H1 (cell line): ENCODE measurements at regions not wholly inside any gene's neighbourhood (a gene's known extent, or its start where the extent isn't known, plus 50 kb on each side); places are given as distances from the start of the nearest gene placed in this dataset.

Source experiments
- CTCF ChIA-PET: fragments of 300-600 bp; sonication (Branson Sonifier 250); formaldehyde crosslinking; loops from one replicate; lab custom pipeline; 2021; ENCODE audit not compliant: partially characterized antibody; lab: Charles Lee
- POLR2A ChIA-PET: fragments of 300-600 bp; sonication (Branson Sonifier 250); formaldehyde crosslinking; loops from one replicate; lab custom pipeline; 2021; ENCODE audit warnings: inconsistent platforms; ENCODE audit not compliant: partially characterized antibody; lab: Charles Lee
- DNase-seq, 2 experiments: peaks; one replicate each; pipeline versions ENCODE4 v3.0.0 to v3.0.0-alpha.2; 2010 to 2022; ENCODE audit warnings: low spot score in 2 of 2, low read depth in 1 of 2, mixed read lengths in 1 of 2
- FAIRE-seq: peaks from 2 replicates; lab custom pipeline; 2011; peaks lifted over from hg19 to GRCh38; lab: Jason Lieb, UNC
- H2AFZ ChIP-seq: 2 replicates; pipeline ENCODE4 v1.8.1; 2012; ENCODE audit warnings: low read length, inconsistent platforms
- H2AK5ac ChIP-seq: 2 replicates; pipeline ENCODE4 v1.6.1; 2013; ENCODE audit warnings: low read depth, low read length
- H2BK120ac ChIP-seq: replicated peaks from 2 replicates; pipeline ENCODE3; 2013; ENCODE audit warnings: low read depth, low read length, inconsistent platforms
- H2BK12ac ChIP-seq: 2 replicates; pipeline ENCODE4 v1.6.1; 2013; ENCODE audit warnings: low read depth, low read length
- H2BK15ac ChIP-seq: 2 replicates; pipeline ENCODE4 v1.6.1; 2013; ENCODE audit warnings: low read length
- H2BK20ac ChIP-seq: 2 replicates; pipeline ENCODE4 v1.6.1; 2013; ENCODE audit warnings: low read length
- H2BK5ac ChIP-seq: 2 replicates; pipeline ENCODE4 v1.6.1; 2013; ENCODE audit warnings: low read depth, low read length
- H3K14ac ChIP-seq: 2 replicates; pipeline ENCODE4 v1.6.1; 2013; ENCODE audit warnings: inconsistent platforms; ENCODE audit not compliant: insufficient read length
- H3K18ac ChIP-seq: 2 replicates; pipeline ENCODE4 v1.6.1; 2013; ENCODE audit warnings: low read length; ENCODE audit errors: extremely low read depth
- H3K23ac ChIP-seq: 2 replicates; pipeline ENCODE4 v1.6.1; 2013; ENCODE audit warnings: inconsistent platforms; ENCODE audit not compliant: insufficient read length
- H3K23me2 ChIP-seq: 2 replicates; pipeline ENCODE4 v1.6.1; 2013; ENCODE audit warnings: low read depth, low read length
- H3K27ac ChIP-seq: 2 replicates; pipeline ENCODE4 v1.6.1; 2011; ENCODE audit warnings: low read depth, low read length, inconsistent platforms
- H3K27me3 ChIP-seq, 4 experiments: replicated peaks in 1 of 4; 1 replicate in 1 of 4; 2 replicates in 3 of 4; pipeline versions ENCODE4 v1.6.1 to v1.8.1; 2011 to 2013; ENCODE audit warnings: low read length in 3 of 4, mild to moderate bottlenecking in 3 of 4, inconsistent platforms in 2 of 4, mixed read lengths in 2 of 4, moderate library complexity in 1 of 4; ENCODE audit not compliant: control insufficient read depth in 3 of 4, insufficient read depth in 3 of 4; ENCODE audit errors: extremely low read depth in 1 of 4
- H3K36me3 ChIP-seq, 4 experiments: 2 replicates each; pipeline versions ENCODE4 v1.6.1 to v1.8.1; 2011 to 2013; ENCODE audit warnings: mild to moderate bottlenecking in 4 of 4, low read length in 3 of 4, moderate library complexity in 2 of 4, control low read depth in 1 of 4, inconsistent platforms in 1 of 4; ENCODE audit not compliant: insufficient read depth in 4 of 4, control insufficient read depth in 2 of 4
- H3K4ac ChIP-seq: replicated peaks from 2 replicates; pipeline ENCODE3; 2013; ENCODE audit warnings: low read length, low read depth, mixed read lengths, inconsistent platforms; ENCODE audit not compliant: insufficient read length
- H3K4me1 ChIP-seq, 4 experiments: replicated peaks in 1 of 4; 1 replicate in 1 of 4; 2 replicates in 3 of 4; pipeline versions ENCODE4 v1.6.1 to v1.8.1; 2011 to 2013; ENCODE audit warnings: low read length in 3 of 4, inconsistent platforms in 2 of 4, mixed read lengths in 1 of 4; ENCODE audit not compliant: insufficient read depth in 4 of 4, control insufficient read depth in 3 of 4
- H3K4me2 ChIP-seq, 2 experiments: 2 replicates each; pipeline versions ENCODE4 v1.6.1 to v1.8.1; 2011 to 2013; ENCODE audit warnings: low read depth in 2 of 2, low read length in 2 of 2, control low read depth in 1 of 2, inconsistent platforms in 1 of 2, mild to moderate bottlenecking in 1 of 2; ENCODE audit not compliant: insufficient read depth in 1 of 2
- H3K4me3 ChIP-seq, 4 experiments: fragments of 200-600, 300-600 bp in 1 of 4; sonication (generic), shearing (Covaris generic), sonication (Bioruptor Twin) in 1 of 4; 2 replicates each; pipeline versions ENCODE4 v1.5.1 to v1.8.1; 2011 to 2016; ENCODE audit warnings: low read length in 4 of 4, low read depth in 3 of 4, control low read depth in 2 of 4, inconsistent platforms in 2 of 4, mild to moderate bottlenecking in 2 of 4, mixed read lengths in 1 of 4, moderate library complexity in 1 of 4; ENCODE audit not compliant: insufficient read depth in 2 of 4; ENCODE audit errors: extremely low read depth in 1 of 4
- H3K56ac ChIP-seq: replicated peaks from 2 replicates; pipeline ENCODE3; 2013; ENCODE audit warnings: low read depth, mild to moderate bottlenecking, mixed read lengths, low read length, inconsistent platforms; ENCODE audit not compliant: insufficient read length
- H3K79me1 ChIP-seq: 2 replicates; pipeline ENCODE4 v1.6.1; 2013; ENCODE audit warnings: low read depth, low read length, control low read depth
- H3K79me2 ChIP-seq, 2 experiments: 2 replicates each; pipeline versions ENCODE4 v1.6.1 to v1.8.1; 2012 to 2013; ENCODE audit warnings: low read length in 2 of 2, mild to moderate bottlenecking in 2 of 2, inconsistent platforms in 1 of 2; ENCODE audit not compliant: insufficient read depth in 2 of 2, control insufficient read depth in 1 of 2
- H3K9ac ChIP-seq, 4 experiments: replicated peaks in 1 of 4; 1 replicate in 1 of 4; 2 replicates in 3 of 4; pipeline versions ENCODE4 v1.6.1 to v1.8.1; 2011 to 2013; ENCODE audit warnings: low read depth in 3 of 4, low read length in 3 of 4, control low read depth in 2 of 4, mild to moderate bottlenecking in 2 of 4, moderate library complexity in 2 of 4, inconsistent platforms in 1 of 4; ENCODE audit errors: extremely low read depth in 1 of 4
- H3K9me3 ChIP-seq, 2 experiments: 2 replicates each; pipeline versions ENCODE4 v1.6.1 to v1.8.1; 2012 to 2013; ENCODE audit warnings: mild to moderate bottlenecking in 2 of 2, moderate library complexity in 2 of 2, control low read depth in 1 of 2, inconsistent platforms in 1 of 2, low read depth in 1 of 2, low read length in 1 of 2, mixed read lengths in 1 of 2; ENCODE audit not compliant: insufficient read depth in 2 of 2
- H4K20me1 ChIP-seq, 2 experiments: replicated peaks in 1 of 2; 2 replicates each; pipeline versions ENCODE3 to v1.8.1; 2011 to 2013; ENCODE audit warnings: inconsistent platforms in 2 of 2, low read length in 2 of 2, mild to moderate bottlenecking in 1 of 2; ENCODE audit not compliant: insufficient read depth in 2 of 2, control insufficient read depth in 1 of 2
- H4K5ac ChIP-seq: 2 replicates; pipeline ENCODE4 v1.6.1; 2013; ENCODE audit warnings: low read length, low read depth, mixed read lengths, inconsistent platforms; ENCODE audit not compliant: insufficient read length
- H4K8ac ChIP-seq: 2 replicates; pipeline ENCODE4 v1.8.0; 2013; ENCODE audit warnings: mild to moderate bottlenecking, moderate library complexity, low read length, inconsistent platforms; ENCODE audit not compliant: insufficient read depth; ENCODE audit errors: extremely low read depth
- H4K91ac ChIP-seq: replicated peaks from 2 replicates; pipeline ENCODE3; 2013; ENCODE audit warnings: low read length, mixed read lengths, inconsistent platforms; ENCODE audit not compliant: insufficient read length
- CHD1 ChIP-seq: IDR thresholded peaks from 2 replicates; pipeline ENCODE4 v1.6.1; 2012; ENCODE audit warnings: low read depth, low read length, improper control_type of control experiment
- KDM4A ChIP-seq: IDR thresholded peaks from one replicate; pipeline ENCODE4 v1.7.1; 2012; ENCODE audit warnings: low read depth, mild to moderate bottlenecking, moderate library complexity, low read length, inconsistent platforms; ENCODE audit not compliant: severe bottlenecking
- POU5F1 ChIP-seq: IDR thresholded peaks from 2 replicates; pipeline ENCODE4 v1.6.1; 2011; ENCODE audit warnings: low read depth, mild to moderate bottlenecking, low read length, moderate library complexity
- SUZ12 ChIP-seq: fragments of 200-600 bp; sonication (generic); IDR thresholded peaks from 2 replicates; pipeline ENCODE4 v1.6.1; 2012; ENCODE audit warnings: mild to moderate bottlenecking, inconsistent platforms, low read length, moderate library complexity, mixed read lengths
- WGBS, 2 experiments: shearing (Covaris generic) in 1 of 2; methylation state at CpG; one replicate each; pipeline versions ENCODE4 v1.1.6 to v1.1.7; 2013 to 2015; ENCODE audit warnings: low lambda C conversion rate in 2 of 2, mixed read lengths in 2 of 2, inconsistent platforms in 1 of 2, low coverage in 1 of 2, missing lambda C conversion rate in 1 of 2; ENCODE audit not compliant: insufficient replicate concordance in 2 of 2, insufficient coverage in 1 of 2, insufficient read length in 1 of 2; ENCODE audit errors: extremely low coverage in 1 of 2, missing lambda C conversion rate in 1 of 2; 5-methylcytosine and 5-hydroxymethylcytosine counted together

- no peak for TF ChIP-seq CHD1
- no peak for TF ChIP-seq KDM4A
- no peak for TF ChIP-seq POU5F1
- TF ChIP-seq SUZ12: no peak
- WGBS, 2 experiments: 82% methylated on average over 15 of the region's 15 CpGs; no CpG with 5 or more reads in 1 of the 2 experiments
- no peaks in the 10 kb centered on the region for H3K79me2 ChIP-seq
- H3K18ac ChIP-seq: no peak overlapping the region
- H4K91ac ChIP-seq: no peak overlapping the region
- no peak overlapping the region for H3K4me3 ChIP-seq
- DNase-seq (no peak), FAIRE-seq (no peak)
- ChIA-PET POLR2A (no interaction called here), CTCF (no interaction called here)
- H2AK5ac ChIP-seq: no peak overlapping the region
- H3K4ac ChIP-seq: no peak overlapping the region
- no peak overlapping the region for H3K27ac ChIP-seq
- no peaks in the 10 kb centered on the region for H4K20me1 ChIP-seq
- H3K79me1 ChIP-seq: no peaks in the 10 kb centered on the region
- no peak overlapping the region for H3K9ac ChIP-seq
- no peak overlapping the region for H2BK20ac ChIP-seq
- H3K56ac ChIP-seq: no peak overlapping the region
- no peaks in the 10 kb centered on the region for H3K27me3 ChIP-seq
- no peak overlapping the region for H4K5ac ChIP-seq
- no peak overlapping the region for H2BK15ac ChIP-seq
- H4K8ac ChIP-seq: no peak overlapping the region
- no peak overlapping the region for H2BK5ac ChIP-seq
- H3K14ac ChIP-seq: no peak overlapping the region
- no peak overlapping the region for H3K23ac ChIP-seq
- no peak overlapping the region for H2AFZ ChIP-seq
- no peak overlapping the region for H3K4me2 ChIP-seq
- H3K9me3 ChIP-seq: no peaks in the 10 kb centered on the region
- no peak overlapping the region for H2BK120ac ChIP-seq
- H3K36me3 ChIP-seq: no peaks in the 10 kb centered on the region
- H3K23me2 ChIP-seq: no peaks in the 10 kb centered on the region
- no peak overlapping the region for H2BK12ac ChIP-seq
- H3K4me1 ChIP-seq: no peaks in the 10 kb centered on the region
Measured at GRCh38 chr16:29148867-29149272, 164.0 kb downstream of the LAT start.
